ENCODE measurements at regions not wholly inside any gene's neighbourhood (a gene's known extent, or its start where the extent isn't known, plus 50 kb on each side); places are given as distances from the start of the nearest gene placed in this dataset.

DNA sequence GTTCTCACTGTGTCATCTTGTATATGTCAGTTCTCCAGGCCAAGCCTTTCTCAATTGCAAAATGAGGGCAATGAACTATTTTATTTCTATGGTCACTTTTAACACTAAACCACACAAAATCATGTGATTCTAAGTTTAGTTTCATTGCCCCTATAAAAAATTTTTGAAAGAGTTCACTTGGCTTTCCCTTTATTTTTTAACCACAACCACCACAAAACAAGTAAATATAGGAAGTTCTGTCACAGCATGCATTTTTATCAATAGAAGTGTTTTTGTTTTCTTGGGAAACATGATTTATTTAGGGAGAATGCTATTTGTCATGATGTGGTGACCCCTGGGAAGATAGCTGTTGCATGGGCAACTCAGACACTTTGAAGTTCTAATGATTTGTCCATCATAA is 169.1 kb downstream of the CSNK1G3 start:
- no peak overlapping the region for H3K27ac ChIP-seq (ENCODE audit: extremely low read depth, low read depth, low read length)
- ChIA-PET POLR2A (no interaction called here), CTCF (no interaction called here)
- no peaks in the 10 kb centered on the region for H3K4me1 ChIP-seq (ENCODE audit: control insufficient read depth, insufficient read depth, low read length)
- H3K36me3 ChIP-seq (ENCODE audit: control insufficient read depth in 2 of 2, insufficient read depth in 1 of 2, low read length in 2 of 2), result no peaks in the 10 kb centered on the region
- TF ChIP-seq ZNF2 (tag by site-specific recombination; IDR thresholded peaks at IDR 0.05), result no peak
- no peak for TF ChIP-seq EGR2 (tag by site-specific recombination; IDR thresholded peaks at IDR 0.05; ENCODE audit: low read depth)
- TF ChIP-seq, protein P1, sequence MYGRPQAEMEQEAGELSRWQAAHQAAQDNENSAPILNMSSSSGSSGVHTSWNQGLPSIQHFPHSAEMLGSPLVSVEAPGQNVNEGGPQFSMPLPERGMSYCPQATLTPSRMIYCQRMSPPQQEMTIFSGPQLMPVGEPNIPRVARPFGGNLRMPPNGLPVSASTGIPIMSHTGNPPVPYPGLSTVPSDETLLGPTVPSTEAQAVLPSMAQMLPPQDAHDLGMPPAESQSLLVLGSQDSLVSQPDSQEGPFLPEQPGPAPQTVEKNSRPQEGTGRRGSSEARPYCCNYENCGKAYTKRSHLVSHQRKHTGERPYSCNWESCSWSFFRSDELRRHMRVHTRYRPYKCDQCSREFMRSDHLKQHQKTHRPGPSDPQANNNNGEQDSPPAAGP (tag by site-specific recombination; IDR thresholded peaks at IDR 0.05), result no peak
- TF ChIP-seq ZNF23 (tag by site-specific recombination; IDR thresholded peaks at IDR 0.05; ENCODE audit: borderline replicate concordance), result no peak
- TF ChIP-seq ZNF658 (tag by site-specific recombination; IDR thresholded peaks at IDR 0.05), result no peak
- TF ChIP-seq ZBTB48 (tag by site-specific recombination; IDR thresholded peaks at IDR 0.05), result no peak
- TF ChIP-seq ZNF530 (tag by site-specific recombination; IDR thresholded peaks at IDR 0.05; ENCODE audit: low read depth), result no peak
- no peak for TF ChIP-seq ZNF777 (tag by site-specific recombination; IDR thresholded peaks at IDR 0.05; ENCODE audit: borderline replicate concordance)
- no peaks in the 10 kb centered on the region for H3K9me3 ChIP-seq (ENCODE audit: control insufficient read depth, insufficient read depth, low read depth, low read length)
- H3K4me3 ChIP-seq (ENCODE audit: low read depth, low read length), result no peak overlapping the region

DNA sequence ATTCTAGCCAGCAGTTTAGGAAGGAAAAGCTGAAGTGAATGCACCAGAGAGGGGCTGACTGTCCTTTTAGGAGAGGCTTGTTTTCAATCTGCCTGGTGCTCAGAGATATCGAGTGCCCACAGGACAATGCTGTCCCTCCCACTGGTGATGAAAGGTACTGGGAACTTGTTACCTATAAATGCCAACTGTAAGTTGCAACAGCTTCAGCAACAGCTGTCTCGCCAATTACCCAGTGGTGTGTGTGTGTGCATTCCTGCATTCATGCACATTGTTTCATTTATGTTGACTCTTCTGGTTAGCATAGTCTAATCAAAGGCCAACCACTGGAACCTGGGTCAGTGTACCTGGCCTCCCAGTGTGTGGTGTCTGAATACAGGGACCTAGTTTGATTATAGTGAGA is 161.1 kb downstream of the CSNK1G3 start:
- H3K27ac ChIP-seq (ENCODE audit: extremely low read depth, low read depth, low read length), result no peak overlapping the region
- POLR2A ChIA-PET, result interaction anchor here (0.7 kb wide), 1 partner anchor 168 kb away, joined by 3 read pairs; no protein-coding TSS in a partner anchor
- CTCF ChIA-PET, result no interaction called here

DNA sequence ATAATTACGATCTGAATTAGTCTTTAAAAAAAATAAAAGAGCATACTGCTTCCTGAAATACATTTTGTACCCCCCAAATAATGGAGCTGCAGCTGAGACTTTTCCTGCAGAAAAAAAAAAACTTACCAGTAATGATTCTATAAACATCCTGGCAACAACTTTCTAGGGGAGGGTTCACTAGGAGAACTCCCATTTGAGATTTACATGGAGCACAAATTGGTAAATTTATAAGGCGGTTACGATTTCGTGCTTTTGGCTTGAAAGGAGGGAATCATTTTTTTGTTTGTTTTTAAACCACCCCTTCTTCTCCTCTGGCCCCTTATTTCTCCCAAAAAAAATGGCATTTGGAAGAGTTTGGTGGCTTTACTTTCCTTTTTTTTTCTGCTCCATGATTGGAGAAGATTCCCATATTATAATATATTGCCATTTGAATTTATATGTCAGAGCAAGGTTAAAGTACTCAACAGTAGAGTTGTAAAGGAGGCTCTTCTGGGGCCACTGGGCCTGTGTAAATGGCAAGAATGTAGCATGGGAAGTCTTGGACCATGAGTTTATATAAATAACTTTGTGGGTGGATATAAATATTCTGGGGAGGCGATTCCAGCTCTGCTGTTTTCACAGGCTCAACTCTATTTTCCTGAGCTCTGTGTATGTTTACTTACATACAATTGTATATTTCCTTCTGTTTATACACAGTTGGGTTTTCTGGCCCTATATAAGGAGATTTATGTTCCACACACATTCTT is 159.9 kb downstream of the CSNK1G3 start:
- Histone ChIP-seq H3K36me3 (ENCODE audit: control insufficient read depth in 2 of 2, insufficient read depth in 1 of 2, low read length in 2 of 2) (no peaks in the 10 kb centered on the region), H3K4me1 (ENCODE audit: control insufficient read depth, insufficient read depth, low read length) (peaks cover 6% of the 10 kb centered on the region; the same call in 1 of the 2 replicates), H3K9me3 (ENCODE audit: control insufficient read depth, insufficient read depth, low read depth, low read length) (no peaks in the 10 kb centered on the region), H3K27ac (ENCODE audit: extremely low read depth, low read depth, low read length) (no peak overlapping the region), H3K4me3 (ENCODE audit: low read depth, low read length) (no peak overlapping the region)
- CTCF ChIA-PET, result interaction anchor here (0.6 to 1.3 kb wide), 10 partner anchors 19 to 1045 kb away, joined by 3 to 7 read pairs (median 4); no protein-coding TSS in a partner anchor
- POLR2A ChIA-PET, result no interaction called here
- TF ChIP-seq OVOL3 (tag by site-specific recombination; IDR thresholded peaks at IDR 0.05), result no peak
- TF ChIP-seq ZSCAN18 (tag by site-specific recombination; IDR thresholded peaks at IDR 0.05), result no peak
- no peak for TF ChIP-seq ZNF280C (tag by site-specific recombination; IDR thresholded peaks at IDR 0.05)
- no peak for TF ChIP-seq HIC1 (tag by site-specific recombination; IDR thresholded peaks at IDR 0.05)
- TF ChIP-seq ZNF423 (tag by site-specific recombination; IDR thresholded peaks at IDR 0.05), result no peak
- no peak for TF ChIP-seq ZNF354C (tag by site-specific recombination; IDR thresholded peaks at IDR 0.05; ENCODE audit: borderline replicate concordance, low read depth)
- no peak for TF ChIP-seq ZNF658 (tag by site-specific recombination; IDR thresholded peaks at IDR 0.05)
- TF ChIP-seq ZNF324 (tag by site-specific recombination; IDR thresholded peaks at IDR 0.05), result no peak

More for the DNA sequence above, 161.1 kb downstream of the CSNK1G3 start:
- Histone ChIP-seq H3K36me3 (ENCODE audit: control insufficient read depth in 2 of 2, insufficient read depth in 1 of 2, low read length in 2 of 2) (no peaks in the 10 kb centered on the region), H3K9me3 (ENCODE audit: control insufficient read depth, insufficient read depth, low read depth, low read length) (no peaks in the 10 kb centered on the region), H3K4me3 (ENCODE audit: low read depth, low read length) (no peak overlapping the region), H3K4me1 (ENCODE audit: control insufficient read depth, insufficient read depth, low read length) (peaks cover 6% of the 10 kb centered on the region; the same call in 1 of the 2 replicates)
- no peak for TF ChIP-seq ZBTB6 (tag by site-specific recombination; IDR thresholded peaks at IDR 0.05)
- TF ChIP-seq REPIN1 (tag by site-specific recombination; IDR thresholded peaks at IDR 0.05; ENCODE audit: low read depth), result no peak
- TF ChIP-seq ZNF362 (tag by site-specific recombination; IDR thresholded peaks at IDR 0.05), result no peak
- peak; percentile 90 for TF ChIP-seq SCRT2 (tag by site-specific recombination; IDR thresholded peaks at IDR 0.05)
- TF ChIP-seq BCL11A (tag by site-specific recombination; IDR thresholded peaks at IDR 0.05; ENCODE audit: low read depth), result no peak

Measured in HEK293 (cell line).